ENCODE measurements at regions not wholly inside any gene's neighbourhood (a gene's known extent, or its start where the extent isn't known, plus 50 kb on each side); places are given as distances from the start of the nearest gene placed in this dataset.

- H3K27ac ChIP-seq, result no peak overlapping the region
- TF ChIP-seq ZFX (IDR thresholded peaks at IDR 0.05; ENCODE audit: borderline replicate concordance) (no peak), CTCF (IDR thresholded peaks at IDR 0.05) (no peak)
These were observed 55.1 kb downstream of the PJA1 start for GRCh38 chrX:69110116-69110530.

- no peak for TF ChIP-seq CTCF (IDR thresholded peaks at IDR 0.05)
- TF ChIP-seq ZFX (IDR thresholded peaks at IDR 0.05; ENCODE audit: borderline replicate concordance), result no peak
- no peak overlapping the region for H3K27ac ChIP-seq
These were observed 55.5 kb downstream of the PJA1 start for GRCh38 chrX:69109706-69110105.

GRCh38 chrX:69109036-69109663 lies 56.1 kb downstream of the PJA1 start:
- TF ChIP-seq ZFX (IDR thresholded peaks at IDR 0.05; ENCODE audit: borderline replicate concordance) (no peak), CTCF (IDR thresholded peaks at IDR 0.05) (no peak)
- H3K27ac ChIP-seq, result no peak overlapping the region

- H3K27ac ChIP-seq, result no peak overlapping the region
- no peak for TF ChIP-seq ZFX (IDR thresholded peaks at IDR 0.05; ENCODE audit: borderline replicate concordance)
- TF ChIP-seq CTCF (IDR thresholded peaks at IDR 0.05), result no peak
These were observed 57.4 kb downstream of the PJA1 start for GRCh38 chrX:69107747-69108401.

- no peak overlapping the region for H3K27ac ChIP-seq
- no peak for TF ChIP-seq ZFX (IDR thresholded peaks at IDR 0.05; ENCODE audit: borderline replicate concordance)
- no peak for TF ChIP-seq CTCF (IDR thresholded peaks at IDR 0.05)
These were observed 58.0 kb downstream of the PJA1 start for GRCh38 chrX:69107231-69107739.

- TF ChIP-seq ZFX (IDR thresholded peaks at IDR 0.05; ENCODE audit: borderline replicate concordance), result no peak
- no peak for TF ChIP-seq CTCF (IDR thresholded peaks at IDR 0.05)
- H3K27ac ChIP-seq, result no peak overlapping the region
These were observed 60.4 kb downstream of the PJA1 start for GRCh38 chrX:69104756-69105434.

GRCh38 chrX:69103539-69103938 lies 61.7 kb downstream of the PJA1 start:
- TF ChIP-seq CTCF (IDR thresholded peaks at IDR 0.05) (no peak), ZFX (IDR thresholded peaks at IDR 0.05; ENCODE audit: borderline replicate concordance) (no peak)

More at GRCh38 chrX:69103539-69103938, 61.7 kb downstream of the PJA1 start:
- no peak overlapping the region for H3K27ac ChIP-seq
